Hematopoietic multipotent progenitor cell treated with erythropoietin and hydrocortisone succinate and interleukin-3 and kit ligand, for 15 days (in vitro differentiated cells): ENCODE measurements at regions not wholly inside any gene's neighbourhood (a gene's known extent, or its start where the extent isn't known, plus 50 kb on each side); places are given as distances from the start of the nearest gene placed in this dataset.
A peak's percentile ranks its signal among the peaks of the same experiment; 100 is the strongest.

Experiments used
- DNase-seq: peaks from one replicate; pipeline ENCODE4 v3.0.0-alpha.2; 2015; ENCODE audit warnings: low spot score

DNA sequence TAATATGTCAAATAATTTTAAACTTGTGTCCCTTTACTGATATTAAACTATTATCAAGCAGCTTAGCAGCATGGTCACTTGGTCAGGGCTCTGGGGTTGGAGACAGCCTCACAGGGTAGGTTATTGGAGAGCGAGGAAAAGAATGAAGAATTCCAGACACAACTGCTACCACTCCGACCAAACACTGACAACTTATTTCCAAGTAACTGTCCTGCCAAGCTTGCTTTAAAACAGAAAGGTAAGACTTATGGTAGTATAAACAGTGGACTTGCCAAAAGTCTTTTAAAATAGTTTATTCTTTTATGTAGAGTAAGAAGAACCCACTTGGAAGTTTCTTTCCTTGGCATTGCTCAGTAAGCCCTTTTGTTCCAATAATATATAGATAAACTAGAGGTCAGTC is 364.1 kb downstream of the DEPDC1B start:
- no peak for DNase-seq

DNA sequence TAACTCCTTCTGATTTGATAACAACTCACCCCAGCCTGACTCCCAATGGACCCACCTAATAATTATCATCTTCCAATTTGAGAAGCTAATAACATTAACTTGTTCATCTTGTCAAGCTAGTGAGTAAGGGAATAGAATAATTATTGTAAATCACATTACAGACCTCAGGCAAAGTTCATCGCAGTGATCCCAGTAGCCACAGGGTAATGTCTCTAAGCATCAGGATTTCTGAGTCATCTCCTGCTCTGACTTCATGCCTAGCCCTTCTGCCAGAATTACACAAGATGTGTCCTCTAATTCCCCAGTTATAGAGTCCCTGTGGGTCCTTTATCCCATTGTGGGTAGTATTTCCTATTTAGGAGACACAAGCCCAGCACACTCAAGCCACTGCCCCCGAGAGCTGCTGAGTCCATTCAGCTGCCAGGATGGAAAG is 365.7 kb downstream of the DEPDC1B start:
- DNase-seq: no peak

DNA sequence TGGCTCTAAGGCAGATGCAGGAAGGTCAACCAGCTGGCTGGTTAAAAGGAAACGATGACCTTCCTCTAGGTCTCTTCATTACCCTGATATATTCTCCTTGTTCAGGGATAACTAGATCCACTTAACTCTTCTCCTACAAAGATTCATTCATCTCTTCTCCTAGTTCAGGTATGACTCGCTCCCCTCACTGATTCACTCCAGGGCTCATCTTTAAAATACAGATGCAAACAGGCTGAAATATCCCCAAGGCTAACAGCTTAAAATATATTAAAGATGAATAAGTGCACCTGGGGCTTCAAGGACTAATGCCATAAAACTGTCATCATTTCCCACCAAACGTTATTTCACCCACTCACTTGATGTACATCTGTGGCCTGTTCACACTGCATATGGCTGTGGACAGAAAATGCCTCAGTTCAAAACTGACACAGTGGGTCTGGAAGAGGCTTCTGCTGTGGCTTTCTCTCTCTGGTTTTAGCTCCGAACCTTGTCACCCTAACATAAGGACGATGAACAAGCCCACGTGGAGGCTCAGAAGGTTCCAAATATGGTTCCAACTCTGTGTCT is 366.9 kb downstream of the DEPDC1B start:
- no peak for DNase-seq

DNA sequence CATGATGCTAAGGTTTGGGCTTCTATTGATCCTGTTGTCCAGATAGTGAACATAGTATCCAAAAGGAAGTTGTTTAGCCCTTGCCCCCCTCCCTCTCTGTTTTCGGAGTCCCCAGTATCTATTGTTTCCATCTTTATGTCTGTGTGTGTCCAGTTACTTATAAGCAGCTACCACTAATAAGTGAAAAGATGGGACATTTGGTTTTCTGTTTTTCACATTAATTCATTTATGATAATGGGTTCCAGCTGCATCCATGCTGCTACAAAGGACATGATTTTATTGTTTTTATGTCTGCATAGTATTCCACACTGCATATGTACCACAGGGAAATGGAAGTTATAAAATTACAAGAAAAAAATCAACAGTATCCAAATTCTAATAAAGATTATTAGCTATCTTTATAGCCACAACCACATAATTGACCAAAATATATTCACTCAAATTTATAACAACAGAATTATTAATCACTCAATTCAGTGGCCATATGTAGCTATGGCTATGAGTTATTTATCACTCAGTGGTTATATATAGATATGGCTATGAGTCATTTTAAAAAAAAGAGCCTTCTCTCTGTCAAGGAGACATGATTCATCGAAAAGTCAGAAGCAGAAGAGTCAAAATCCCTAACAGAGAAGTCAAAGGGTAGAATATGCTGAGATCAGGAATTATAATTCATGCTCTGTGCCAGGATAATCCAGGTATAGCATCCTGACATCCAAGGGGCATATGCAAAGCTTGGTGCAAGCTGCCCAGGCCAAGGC is 367.5 kb downstream of the DEPDC1B start:
- no peak for DNase-seq

DNA sequence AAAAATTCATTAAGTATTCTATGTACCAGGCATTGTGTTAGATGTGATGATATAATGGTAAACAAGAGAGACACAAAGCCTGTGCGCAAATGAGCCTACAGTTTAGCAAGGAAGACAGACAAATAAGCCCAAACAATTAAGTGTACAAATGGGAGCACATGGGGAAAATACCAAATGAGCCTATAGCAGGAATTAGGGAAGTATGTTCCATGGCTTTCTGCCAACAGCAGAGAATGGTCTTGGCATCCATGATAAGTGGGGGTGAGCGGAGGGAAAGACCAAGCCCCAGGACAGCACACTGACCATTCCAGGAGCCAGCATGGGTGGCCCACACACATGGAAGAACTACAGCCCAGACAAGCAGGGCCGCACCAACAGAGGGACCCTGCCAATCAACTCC is 369.7 kb downstream of the DEPDC1B start:
- no peak for DNase-seq

DNA sequence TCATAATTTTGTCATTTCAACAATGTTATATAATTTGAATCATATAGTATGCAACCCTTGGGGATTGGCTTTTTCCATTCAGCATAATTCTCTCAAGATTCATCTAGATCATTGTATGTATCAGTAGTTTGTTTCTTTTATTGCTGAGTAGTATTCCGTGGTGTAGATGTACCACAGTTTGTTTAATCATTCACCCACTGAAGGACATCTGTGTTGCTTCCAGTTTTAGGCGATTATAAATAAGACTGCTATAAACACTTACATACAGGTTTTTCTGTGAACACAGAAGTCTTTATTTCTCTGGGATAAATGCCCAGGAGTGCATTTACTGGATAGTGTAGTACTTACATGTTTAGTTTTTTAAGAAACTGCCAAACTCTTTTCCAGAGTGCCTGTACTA is 374.1 kb downstream of the DEPDC1B start:
- no peak for DNase-seq

DNA sequence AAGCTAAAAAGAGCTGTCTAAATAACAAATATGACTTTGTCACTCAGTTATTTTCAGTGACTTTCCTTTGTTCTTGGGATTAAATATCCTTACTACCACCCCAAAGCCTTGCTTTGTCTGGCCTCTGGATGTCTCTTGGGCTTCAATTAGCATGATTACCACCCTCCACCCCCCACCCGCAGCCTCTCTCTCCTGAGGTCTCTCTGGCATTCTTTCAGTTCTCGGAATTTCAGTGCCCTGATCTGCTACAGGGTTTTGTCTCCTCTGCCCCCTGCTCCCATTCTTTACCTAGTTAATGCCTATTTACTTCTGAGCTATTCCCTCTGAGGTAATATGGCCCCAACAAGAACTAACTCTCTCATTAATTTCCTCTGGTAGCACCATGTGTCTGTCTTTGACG is 376.4 kb downstream of the DEPDC1B start:
- DNase-seq: no peak

DNA sequence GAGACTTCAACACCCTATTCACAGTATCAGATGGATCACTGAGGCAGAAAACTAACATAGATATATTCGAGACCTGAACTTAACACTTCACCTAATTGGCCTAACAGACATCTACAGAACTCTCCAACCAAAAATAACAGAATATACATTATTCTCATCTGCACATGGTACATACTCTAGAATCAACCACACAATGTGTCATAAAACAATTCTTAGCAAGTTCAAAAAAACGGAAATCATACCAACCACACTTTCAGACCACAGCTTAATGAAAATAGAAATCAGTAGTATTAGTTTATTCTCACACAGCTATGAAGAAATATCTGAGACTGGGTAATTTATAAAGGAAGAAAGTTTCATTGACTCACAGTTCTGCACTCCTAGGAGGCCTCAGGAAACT is 387.9 kb downstream of the DEPDC1B start:
- no peak for DNase-seq

DNA sequence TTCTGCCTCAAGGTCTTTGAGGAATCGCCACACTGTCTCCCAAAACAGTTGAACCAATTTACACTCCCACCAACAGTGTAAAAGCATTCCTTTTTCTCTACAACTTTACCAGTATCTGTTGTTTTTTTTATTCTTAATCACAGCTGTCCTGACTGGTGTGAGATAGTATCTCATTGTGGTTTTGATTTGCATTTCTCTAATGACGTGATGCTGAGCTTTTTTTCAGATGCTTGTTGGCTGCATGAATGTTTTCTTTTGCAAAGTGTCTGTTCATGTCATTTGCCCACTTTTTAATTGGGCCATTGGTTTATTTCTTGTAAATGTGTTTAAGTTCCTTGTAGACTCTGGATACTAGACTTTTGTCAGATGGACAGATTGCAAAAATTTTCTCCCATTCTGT is 400.0 kb downstream of the DEPDC1B start:
- DNase-seq: no peak

DNA sequence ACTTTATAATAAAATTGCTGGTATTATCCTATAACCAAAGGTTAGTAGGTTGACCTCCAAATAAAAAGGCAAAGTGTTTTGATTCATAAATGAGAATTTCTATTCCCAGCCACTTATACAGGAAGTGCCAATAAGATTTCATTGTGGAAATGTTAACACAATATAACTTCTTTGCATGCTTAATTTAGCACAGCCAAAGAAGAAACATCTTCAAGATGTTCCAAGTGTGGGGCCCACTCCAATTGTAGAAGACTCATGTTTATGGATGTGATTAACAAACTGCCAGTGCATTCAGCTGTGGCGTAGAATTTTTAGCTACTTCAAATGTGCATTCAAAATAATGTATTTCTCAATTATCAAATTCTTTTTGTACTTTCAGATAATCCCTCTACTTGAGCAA is 402.3 kb downstream of the DEPDC1B start:
- DNase-seq: no peak

DNA sequence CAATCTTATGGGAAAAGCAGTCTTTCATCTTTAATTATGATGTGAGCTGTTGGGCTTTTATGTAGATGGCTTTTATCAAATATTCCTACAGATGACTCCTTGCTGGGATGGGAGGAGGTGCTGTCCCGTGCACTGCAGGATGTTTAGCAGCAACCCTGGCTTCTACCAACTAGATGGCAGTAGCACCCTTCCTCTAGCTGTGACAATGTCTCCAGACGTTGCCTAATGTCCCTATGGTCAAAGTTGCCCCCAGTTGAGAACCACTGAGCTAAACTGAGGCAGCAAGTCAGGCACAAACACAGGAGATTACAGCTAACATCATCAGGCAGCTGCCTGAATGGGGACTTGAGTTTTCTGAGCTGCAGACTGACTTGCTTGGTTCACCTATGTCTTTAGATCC is 401.9 kb upstream of the PDE4D start:
- DNase-seq: no peak

DNA sequence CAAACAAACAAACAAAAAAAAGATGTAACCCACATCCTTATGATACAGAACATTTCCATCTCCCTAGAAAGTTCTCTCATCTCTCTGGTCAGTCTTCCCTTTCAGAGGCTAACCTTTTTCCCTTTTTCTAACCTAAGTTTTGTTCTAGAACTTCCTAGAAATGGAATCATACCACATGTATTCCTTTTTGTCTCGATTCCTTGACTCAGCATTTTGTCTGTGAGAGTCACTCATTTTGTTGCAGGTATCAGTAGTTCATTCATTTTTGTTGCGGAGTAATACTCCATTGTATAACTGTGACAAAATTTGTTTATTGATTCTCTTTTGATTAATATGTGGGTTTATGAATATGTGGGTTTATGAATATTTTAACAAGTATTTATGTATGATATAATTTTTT is 400.0 kb upstream of the PDE4D start:
- no peak for DNase-seq

DNA sequence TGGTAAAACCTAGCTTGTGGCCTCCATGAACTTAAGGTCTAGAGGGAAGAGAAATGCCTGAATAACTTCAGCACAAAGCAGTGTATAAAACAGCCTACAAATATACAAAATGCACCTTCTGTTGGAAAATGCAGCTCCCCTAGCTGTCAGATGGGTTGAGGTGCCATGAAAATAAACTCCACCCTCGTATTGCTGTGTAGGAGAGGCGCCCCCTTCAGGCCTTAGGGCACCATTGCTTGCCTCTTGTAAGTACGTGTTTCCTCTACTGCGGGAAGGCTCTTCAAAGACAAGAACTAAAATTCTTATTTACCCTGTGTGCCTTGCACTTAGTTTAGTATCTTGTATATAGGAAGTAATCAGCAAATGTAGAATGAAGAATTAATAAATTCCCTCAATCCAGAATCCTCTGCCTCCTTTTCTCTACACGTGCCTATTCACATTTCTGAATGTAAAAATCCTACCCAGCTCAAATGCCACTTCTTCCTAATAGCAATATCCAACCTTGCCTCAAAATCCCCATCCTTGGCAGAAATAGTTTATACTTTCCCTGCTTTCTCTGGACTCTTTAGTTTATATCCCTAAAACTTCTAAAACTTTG is 393.7 kb upstream of the PDE4D start:
- peak; percentile 47 for DNase-seq

DNA sequence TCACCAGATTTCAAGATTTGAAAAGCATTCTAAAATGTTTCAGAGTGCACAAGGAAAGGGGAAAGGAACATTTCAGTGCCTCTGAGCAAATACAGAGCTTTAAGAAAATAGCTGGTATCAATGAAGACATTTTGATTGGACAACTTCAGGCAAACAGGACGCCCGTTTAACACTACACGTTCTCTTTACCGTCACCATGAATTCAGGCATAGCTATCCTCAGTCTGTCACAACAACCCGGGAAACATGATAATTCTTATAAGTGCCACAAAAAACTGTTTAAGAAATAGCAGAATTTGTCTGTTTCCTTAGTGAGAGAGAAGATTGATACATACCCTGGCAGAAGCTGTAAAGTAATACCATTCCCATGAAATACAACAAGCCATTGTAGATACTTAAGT is 392.4 kb upstream of the PDE4D start:
- DNase-seq: no peak

DNA sequence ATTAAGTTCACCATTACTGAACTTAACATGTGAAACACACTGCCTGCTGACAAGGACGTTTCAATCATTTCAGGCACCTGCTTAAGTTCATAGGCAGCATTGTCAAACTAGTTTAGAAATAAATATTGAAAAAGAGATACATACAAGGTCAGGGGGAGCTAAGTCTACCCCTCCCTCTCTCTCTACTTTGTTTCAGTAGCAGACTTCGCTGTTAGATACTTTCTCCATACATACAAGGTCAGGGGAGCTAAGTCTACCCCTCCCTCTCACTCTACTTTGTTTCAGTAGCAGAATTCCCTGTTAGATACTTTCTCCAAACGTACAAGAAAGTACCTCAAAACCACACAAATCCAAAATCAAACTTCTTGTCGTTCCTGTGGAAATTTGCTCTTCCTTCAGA is 387.4 kb upstream of the PDE4D start:
- DNase-seq: no peak

DNA sequence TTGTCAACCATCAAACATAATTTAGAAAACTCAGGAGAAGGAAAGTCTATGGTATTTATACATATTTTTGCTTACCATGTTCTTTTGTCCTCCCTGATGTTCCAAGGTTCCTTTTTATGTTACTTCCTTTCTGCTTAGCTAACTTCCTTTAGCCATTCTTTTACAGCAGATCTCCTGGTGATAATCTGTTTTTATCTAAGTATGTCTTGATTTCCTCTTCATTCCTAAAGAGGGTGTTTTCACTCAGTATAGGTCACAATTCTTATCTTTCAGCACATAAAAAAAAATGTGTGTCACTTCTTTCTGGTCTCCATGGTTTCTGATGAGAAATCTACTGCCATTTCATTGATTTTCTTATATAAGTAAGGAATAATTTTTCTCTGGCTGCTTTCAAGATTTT is 384.4 kb upstream of the PDE4D start:
- no peak for DNase-seq

DNA sequence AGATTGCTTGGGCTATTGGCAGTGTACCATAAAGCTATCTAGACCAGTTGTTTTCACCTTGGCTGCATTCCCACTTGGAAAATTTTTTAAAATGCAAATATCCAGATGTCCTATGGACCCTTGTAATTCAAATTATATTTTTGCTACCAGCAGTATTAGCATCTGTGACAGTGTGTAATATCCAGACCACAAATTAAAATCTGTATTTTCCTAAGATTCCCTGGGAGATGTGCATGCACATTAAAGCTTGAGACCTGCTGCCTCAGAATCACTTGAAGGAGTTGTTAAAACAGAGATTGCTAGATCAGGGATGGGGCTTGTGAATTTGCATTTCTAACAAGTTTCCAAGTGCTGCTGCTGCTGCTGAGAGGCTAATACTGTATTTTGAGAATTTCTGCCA is 381.2 kb upstream of the PDE4D start:
- no peak for DNase-seq

DNA sequence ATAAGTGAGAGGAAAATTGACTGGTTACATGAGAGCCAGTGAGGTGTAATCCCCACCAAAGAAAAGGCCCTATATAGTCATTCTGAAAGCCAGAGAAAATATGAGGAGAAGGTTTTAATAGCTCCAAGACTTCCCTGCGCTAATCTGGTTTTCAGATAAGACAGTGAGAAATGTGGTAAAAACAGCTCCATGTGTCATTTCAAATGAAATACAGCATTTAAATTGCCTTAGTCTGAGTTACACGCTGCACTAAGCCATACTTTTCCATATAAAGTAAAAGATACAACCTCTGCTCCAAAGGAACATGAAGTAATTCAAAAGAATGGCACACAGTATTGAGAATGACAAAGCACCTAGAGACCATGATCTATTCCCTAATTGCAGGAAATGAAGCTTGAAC is 378.0 kb upstream of the PDE4D start:
- no peak for DNase-seq

DNA sequence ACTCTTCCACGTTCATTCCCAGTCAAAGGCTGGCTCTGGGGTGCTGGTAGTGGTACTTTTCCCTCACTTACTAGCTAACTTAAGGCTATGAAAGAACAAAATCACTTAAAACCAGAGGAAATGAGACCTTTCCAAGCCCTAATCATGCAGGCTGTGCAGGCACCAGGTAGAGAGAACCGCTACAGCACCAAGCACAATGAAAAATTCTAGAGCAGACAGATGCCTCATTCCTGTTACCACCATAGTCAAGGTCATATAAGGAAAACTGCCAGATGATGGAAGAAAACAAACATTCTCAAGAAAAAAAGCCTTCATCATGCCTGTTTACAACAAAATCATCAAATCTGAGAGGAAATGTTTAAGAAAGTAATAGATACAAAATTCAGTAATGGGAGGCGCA is 374.4 kb upstream of the PDE4D start:
- no peak for DNase-seq

DNA sequence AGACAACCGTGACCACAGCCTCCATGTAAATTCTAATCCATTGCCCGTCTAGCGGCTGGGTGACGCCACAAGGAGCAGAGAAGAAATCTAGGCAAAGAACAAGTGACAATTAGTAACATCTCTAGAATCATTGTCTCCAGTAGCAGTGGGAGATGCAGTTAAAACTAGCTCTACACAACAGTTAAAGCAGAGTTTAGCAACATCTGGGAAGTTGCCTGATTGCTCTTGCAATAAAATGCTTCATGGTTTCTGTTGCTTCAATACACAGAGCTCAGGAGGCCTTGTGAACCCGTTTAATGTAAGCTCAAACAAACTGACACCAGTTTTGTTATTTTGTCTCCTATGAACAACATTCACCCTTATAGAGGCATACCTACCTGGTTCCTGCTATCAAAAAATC is 369.8 kb upstream of the PDE4D start:
- no peak for DNase-seq

DNA sequence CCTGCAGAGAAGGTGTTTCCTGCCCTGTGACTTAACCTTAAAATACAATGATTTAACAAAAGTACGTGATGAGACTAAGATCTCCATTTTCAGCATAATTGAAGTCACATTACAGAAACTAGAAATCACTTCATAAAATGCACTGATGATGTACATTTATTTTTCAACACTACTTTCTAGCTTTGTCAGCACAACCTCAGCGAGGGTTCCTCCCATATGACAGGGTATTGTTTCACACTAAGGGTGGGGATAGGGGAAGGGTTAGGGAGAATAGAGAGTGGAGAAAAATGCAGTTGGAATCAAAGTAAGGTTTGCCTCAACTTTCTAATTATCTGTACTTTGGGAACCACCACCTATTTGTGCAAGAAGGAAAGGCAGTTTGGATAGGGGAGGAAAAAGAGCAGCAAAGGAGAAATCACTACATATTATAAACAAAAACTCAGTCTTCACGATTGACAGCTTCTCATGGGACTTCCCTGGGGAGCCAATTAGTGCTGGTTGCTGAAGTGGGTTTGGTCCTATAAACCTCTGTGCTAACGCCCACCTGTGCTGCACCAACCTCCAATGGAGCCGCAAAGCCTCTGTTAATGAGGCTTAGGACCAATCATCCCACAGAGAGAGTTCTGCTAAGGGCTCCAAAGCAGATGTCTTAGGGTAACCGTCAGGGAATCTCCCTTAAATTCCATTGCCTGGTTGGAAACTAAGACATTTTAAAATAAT is 369.2 kb upstream of the PDE4D start:
- no peak for DNase-seq

DNA sequence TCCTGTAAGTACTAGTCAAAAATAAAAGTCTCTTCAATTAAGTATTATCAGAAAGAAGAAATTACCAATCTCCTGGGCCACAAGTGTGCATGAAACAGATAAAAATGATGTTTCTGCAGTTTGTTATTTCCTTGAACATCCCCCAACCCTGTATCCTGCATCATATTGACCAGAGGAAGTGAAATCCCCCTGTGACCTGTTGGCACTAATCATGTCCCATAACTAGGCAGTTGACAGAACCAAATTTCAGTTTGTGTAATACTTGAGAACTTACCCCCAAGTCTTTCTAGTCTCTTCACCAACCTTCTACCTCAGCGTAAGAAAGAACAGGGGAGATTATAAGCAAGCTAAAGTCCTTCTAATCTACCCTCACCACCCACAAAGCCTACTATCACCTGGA is 368.2 kb upstream of the PDE4D start:
- DNase-seq: no peak

DNA sequence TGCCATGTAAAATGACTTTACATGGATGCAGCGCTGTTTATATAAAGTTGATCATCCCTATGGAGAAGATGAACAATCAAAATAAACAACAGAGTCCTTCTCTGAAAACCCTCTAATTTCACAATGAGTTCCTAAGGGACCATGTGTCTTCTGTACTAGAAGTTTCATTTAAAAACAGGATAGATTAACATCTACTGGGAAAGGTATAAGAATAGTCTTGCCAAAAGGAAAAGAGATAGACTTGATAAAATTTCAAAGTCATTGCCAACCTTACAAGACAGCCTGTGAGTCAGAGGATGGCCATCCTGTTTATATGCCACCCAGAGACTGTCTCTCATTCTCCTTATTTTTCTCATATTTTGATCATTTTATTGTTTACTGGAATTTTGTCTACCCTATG is 367.1 kb upstream of the PDE4D start:
- DNase-seq: no peak
